Head of caudate nucleus (tissue), 42 donors: ENCODE measurements at regions not wholly inside any gene's neighbourhood (a gene's known extent, or its start where the extent isn't known, plus 50 kb on each side); places are given as distances from the start of the nearest gene placed in this dataset.
A peak's percentile ranks its signal among the peaks of the same experiment; 100 is the strongest.
"Not testable (repeated sequence)": the region's sequence is repeated elsewhere in the genome, so short reads cannot be mapped to it uniquely, and the experiment has no call there.

Experiments
- DNase-seq, 42 donors: peaks; one replicate each; pipeline versions ENCODE4 v3.0.0 to v3.0.0-alpha.2; 2020 to 2021; ENCODE audit warnings: mixed read lengths in 7 of 42
- intact Hi-C: fragments of 100-400 bp; cut with DNase I; formaldehyde crosslinking; loops from one replicate; pipeline ENCODE4 v1.15.0; 2022

- intact Hi-C loops, DNase-seq: not testable (repeated sequence)
These were observed 94.5 kb downstream of the ZNF486 start for GRCh38 chr19:20261513-20261912.

GRCh38 chr19:20260738-20261137, 93.7 kb downstream of the ZNF486 start:
- DNase-seq, intact Hi-C loops: not testable (repeated sequence)

GRCh38 chr19:20259615-20260014, 92.6 kb downstream of the ZNF486 start:
- DNase-seq = no peak
- intact Hi-C loops = no loop called here

- no peak for DNase-seq
These were observed 89.6 kb downstream of the ZNF486 start for GRCh38 chr19:20256606-20257005.

GRCh38 chr19:20254121-20254520, 87.1 kb downstream of the ZNF486 start:
- DNase-seq = peak in 2 of 42 donors; percentile 15 to 37
- intact Hi-C loops = no loop called here

More at GRCh38 chr19:20256606-20257005, 89.6 kb downstream of the ZNF486 start:
- intact Hi-C loops = no loop called here

- intact Hi-C loops = no loop called here
- DNase-seq = no peak
These were observed 85.6 kb downstream of the ZNF486 start for GRCh38 chr19:20252613-20253012.

- DNase-seq = no peak
- intact Hi-C loops = no loop called here
These were observed 83.6 kb downstream of the ZNF486 start for GRCh38 chr19:20250627-20251026.

GRCh38 chr19:20250121-20250520, 83.1 kb downstream of the ZNF486 start:
- intact Hi-C loops = no loop called here
- DNase-seq = no peak
